T-cell (primary cell): ENCODE measurements at regions not wholly inside any gene's neighbourhood (a gene's known extent, or its start where the extent isn't known, plus 50 kb on each side); places are given as distances from the start of the nearest gene placed in this dataset.

Source experiments
- ATAC-seq, 4 experiments: fragments of 200-7000 bp in 3 of 4; fragments of 150-1000 bp in 1 of 4; cut with Tn5 transposase; replicated peaks in 1 of 4; 1 replicate in 3 of 4; 2 replicates in 1 of 4; pipeline ENCODE4 v1.10.0; 2021; ENCODE audit warnings: moderate library complexity in 3 of 4, mild to moderate bottlenecking in 2 of 4, moderate number of reproducible peaks in 1 of 4
- CTCF ChIA-PET, 2 donors: fragments of 300-600 bp; sonication (Branson Sonifier 250); formaldehyde crosslinking; loops; one replicate each; lab custom pipeline; 2022; ENCODE audit warnings: antibody characterized with exemption in 2 of 2; lab: Charles Lee
- POLR2A ChIA-PET, 2 donors: fragments of 300-600 bp; sonication (Branson Sonifier 250); formaldehyde crosslinking; loops; one replicate each; lab custom pipeline; 2022; ENCODE audit warnings: antibody characterized with exemption in 2 of 2; lab: Charles Lee
- DNase-seq, 35 experiments: peaks; one replicate each; pipeline versions ENCODE4 v3.0.0 to v3.0.0-alpha.2; 2013 to 2023
- H3K27ac ChIP-seq: one replicate; pipeline ENCODE4 v1.5.1; 2013; ENCODE audit warnings: low read length
- H3K27me3 ChIP-seq, 2 experiments: replicated peaks in 1 of 2; 1 replicate in 1 of 2; 2 replicates in 1 of 2; pipeline versions ENCODE4 v1.6.1 to v1.7.0; 2013; ENCODE audit warnings: low read length in 1 of 2, mixed read lengths in 1 of 2; ENCODE audit not compliant: control insufficient read depth in 2 of 2, insufficient read depth in 2 of 2; ENCODE audit errors: extremely low read depth in 1 of 2
- H3K36me3 ChIP-seq, 2 donors: 1 replicate in 1 of 2; 2 replicates in 1 of 2; pipeline versions ENCODE4 v1.6.1 to v1.7.0; 2013; ENCODE audit warnings: low read length in 1 of 2; ENCODE audit not compliant: control insufficient read depth in 2 of 2, insufficient read depth in 1 of 2; ENCODE audit errors: extremely low read depth in 1 of 2
- H3K4me1 ChIP-seq, 2 experiments: 1 replicate in 1 of 2; 2 replicates in 1 of 2; pipeline versions ENCODE4 v1.6.1 to v1.7.0; 2013; ENCODE audit warnings: low read length in 2 of 2, mixed read lengths in 1 of 2; ENCODE audit not compliant: insufficient read depth in 2 of 2, control insufficient read depth in 1 of 2; ENCODE audit errors: extremely low read depth in 1 of 2
- H3K4me3 ChIP-seq, 2 donors: 1 replicate in 1 of 2; 2 replicates in 1 of 2; pipeline versions ENCODE4 v1.5.1 to v1.7.0; 2013; ENCODE audit warnings: mild to moderate bottlenecking in 2 of 2, low read length in 1 of 2, moderate library complexity in 1 of 2; ENCODE audit not compliant: control insufficient read depth in 1 of 2; ENCODE audit errors: extremely low read depth in 1 of 2
- H3K9me3 ChIP-seq: 2 replicates; pipeline ENCODE4 v1.7.0; 2013
- H3K27ac Mint-ChIP-seq, 2 donors: one replicate each; pipeline ENCODE4 v1.8.0; 2020 to 2021; ENCODE audit warnings: mild to moderate bottlenecking in 2 of 2, mixed read lengths in 2 of 2
- H3K27me3 Mint-ChIP-seq, 2 donors: one replicate each; pipeline ENCODE4 v1.8.0; 2021 to 2022; ENCODE audit warnings: mixed read lengths in 2 of 2
- H3K36me3 Mint-ChIP-seq: one replicate; pipeline ENCODE4 v1.8.0; 2021; ENCODE audit warnings: mixed read lengths
- H3K4me1 Mint-ChIP-seq, 3 donors: one replicate each; pipeline ENCODE4 v1.8.0; 2020 to 2022; ENCODE audit warnings: mixed read lengths in 3 of 3, mild to moderate bottlenecking in 1 of 3
- H3K4me3 Mint-ChIP-seq, 3 donors: one replicate each; pipeline ENCODE4 v1.8.0; 2020 to 2022; ENCODE audit warnings: mild to moderate bottlenecking in 3 of 3, mixed read lengths in 3 of 3, moderate library complexity in 3 of 3
- H3K9me3 Mint-ChIP-seq, 3 donors: one replicate each; pipeline ENCODE4 v1.8.0; 2020 to 2022; ENCODE audit warnings: mixed read lengths in 3 of 3
- WGBS: methylation state at CpG from one replicate; pipeline ENCODE4 v1.1.5; 2013; ENCODE audit warnings: missing lambda C conversion rate; ENCODE audit not compliant: insufficient coverage; 5-methylcytosine and 5-hydroxymethylcytosine counted together

DNA sequence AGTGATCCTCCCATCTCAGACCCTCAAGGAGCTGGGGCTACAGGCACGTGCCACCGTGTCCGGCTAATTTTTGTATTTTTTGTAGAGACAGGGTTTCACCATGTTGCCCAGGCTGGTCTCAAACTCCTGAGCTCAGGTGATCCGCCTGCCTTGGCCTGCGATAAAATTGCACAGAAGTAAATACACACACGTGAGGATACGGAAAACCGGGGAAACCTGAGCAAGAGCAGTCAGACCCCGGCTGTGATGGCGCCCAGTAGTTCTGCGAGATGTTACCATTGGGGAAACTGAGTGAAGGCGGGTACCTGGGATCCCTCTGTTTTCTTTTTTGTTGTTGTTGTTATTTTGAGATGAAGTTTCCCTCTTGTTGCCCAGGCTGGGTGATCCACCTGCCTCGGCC lies 114.9 kb downstream of the C9orf50 start:
- H3K27me3 Mint-ChIP-seq = no peaks in the 10 kb centered on the region
- ChIA-PET CTCF (no interaction called here), POLR2A (no interaction called here)
- H3K4me1 ChIP-seq = no peaks in the 10 kb centered on the region
- H3K27me3 ChIP-seq = no peaks in the 10 kb centered on the region
- no peak for DNase-seq
- peaks cover 0 to 6% (median 6%) of the 10 kb centered on the region in 3 donors for H3K4me1 Mint-ChIP-seq
- H3K27ac ChIP-seq = no peak overlapping the region
- no peak overlapping the region for H3K4me3 ChIP-seq
- no peaks in the 10 kb centered on the region for H3K9me3 Mint-ChIP-seq
- 93% methylated on average over 7 of the region's 13 CpGs for WGBS
- no peak for ATAC-seq
- H3K36me3 ChIP-seq = no peaks in the 10 kb centered on the region
- no peak overlapping the region for H3K4me3 Mint-ChIP-seq
- H3K9me3 ChIP-seq = no peaks in the 10 kb centered on the region
- no peak overlapping the region for H3K27ac Mint-ChIP-seq
- H3K36me3 Mint-ChIP-seq = no peaks in the 10 kb centered on the region

GRCh38 chr9:129505270-129505902 lies 115.5 kb downstream of the C9orf50 start:
- Mint-ChIP-seq H3K27me3 (no peaks in the 10 kb centered on the region), H3K4me3 (no peak overlapping the region), H3K4me1 (peaks cover 0 to 6% (median 6%) of the 10 kb centered on the region in 3 donors), H3K27ac (no peak overlapping the region), H3K36me3 (no peaks in the 10 kb centered on the region), H3K9me3 (no peaks in the 10 kb centered on the region)
- ATAC-seq (no peak), DNase-seq (no peak)
- no peaks in the 10 kb centered on the region for H3K27me3 ChIP-seq
- WGBS = 95% methylated on average over 18 of the region's 22 CpGs
- no peaks in the 10 kb centered on the region for H3K4me1 ChIP-seq
- no peaks in the 10 kb centered on the region for H3K36me3 ChIP-seq
- CTCF ChIA-PET = no interaction called here
- H3K9me3 ChIP-seq = no peaks in the 10 kb centered on the region
- no peak overlapping the region for H3K27ac ChIP-seq
- no peak overlapping the region for H3K4me3 ChIP-seq
- POLR2A ChIA-PET = no interaction called here

DNA sequence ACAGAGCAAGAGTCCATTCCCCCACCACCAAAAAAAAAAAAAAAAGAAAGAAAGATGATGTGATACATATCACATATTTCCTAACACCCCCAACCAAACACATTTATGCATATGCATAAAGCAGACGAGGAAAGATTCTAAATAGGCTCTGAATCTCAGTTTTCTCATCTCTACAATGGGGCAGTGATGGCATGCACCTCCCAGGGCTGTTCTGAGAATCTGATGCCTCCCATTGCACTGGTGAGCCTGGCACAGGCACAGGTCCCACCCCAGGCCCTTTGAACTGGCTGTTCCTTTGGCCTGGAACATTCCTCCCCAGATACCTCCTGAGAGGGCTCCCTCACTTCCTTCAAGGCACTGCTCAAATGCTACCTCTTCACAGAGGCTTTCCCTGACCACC lies 116.5 kb downstream of the C9orf50 start:
- WGBS = no CpG with 5 or more reads among the region's 1 CpG
- Histone ChIP-seq H3K9me3 (no peaks in the 10 kb centered on the region), H3K4me3 (no peak overlapping the region), H3K27ac (no peak overlapping the region), H3K27me3 (no peaks in the 10 kb centered on the region), H3K4me1 (no peaks in the 10 kb centered on the region), H3K36me3 (no peaks in the 10 kb centered on the region)
- Mint-ChIP-seq H3K4me3 (no peak overlapping the region), H3K27me3 (no peaks in the 10 kb centered on the region), H3K4me1 (peaks cover 0 to 6% (median 6%) of the 10 kb centered on the region in 3 donors), H3K9me3 (no peaks in the 10 kb centered on the region), H3K27ac (no peak overlapping the region), H3K36me3 (no peaks in the 10 kb centered on the region)
- no peak for ATAC-seq
- ChIA-PET CTCF (no interaction called here), POLR2A (no interaction called here)
- no peak for DNase-seq

DNA sequence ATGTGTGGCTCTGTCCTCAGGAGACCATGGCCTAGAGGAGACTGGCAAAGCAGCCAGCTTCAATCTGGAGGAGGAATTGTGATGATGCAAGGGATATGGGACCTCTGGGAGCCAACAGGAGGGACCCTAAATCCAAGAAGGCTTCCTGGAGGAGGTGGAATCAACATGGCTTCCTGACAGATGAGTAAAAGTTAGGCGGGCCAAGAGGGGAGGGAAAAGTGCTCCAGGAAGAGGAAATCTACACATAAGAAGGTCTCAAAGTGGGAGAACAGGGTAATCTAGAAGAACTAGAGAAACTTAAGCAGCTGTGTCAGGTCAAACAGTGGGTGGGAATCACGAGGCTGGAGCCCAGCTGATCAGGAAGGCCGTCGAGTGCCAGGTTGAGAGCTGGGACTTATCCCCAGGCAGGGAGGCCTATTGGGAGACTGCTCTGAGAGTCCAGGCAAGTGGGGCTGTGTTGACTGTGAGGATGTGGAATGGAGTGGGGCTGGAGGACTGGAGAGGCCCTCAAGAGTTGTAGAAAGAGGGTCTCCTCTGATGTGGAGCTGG lies 119.1 kb downstream of the C9orf50 start:
- H3K36me3 ChIP-seq = no peaks in the 10 kb centered on the region
- DNase-seq = no peak
- peaks cover 8 to 14% (median 11%) of the 10 kb centered on the region in 3 donors for H3K4me1 Mint-ChIP-seq
- H3K4me3 ChIP-seq = no peak overlapping the region
- no peak overlapping the region for H3K4me3 Mint-ChIP-seq
- POLR2A ChIA-PET = no interaction called here
- H3K27me3 ChIP-seq = no peaks in the 10 kb centered on the region
- CTCF ChIA-PET = interaction anchor here in 1 of 2 donors (0.7 kb wide), 1 partner anchor 373 kb away, joined by 3 read pairs; no protein-coding TSS in a partner anchor
- H3K9me3 ChIP-seq = no peaks in the 10 kb centered on the region
- H3K27me3 Mint-ChIP-seq = no peaks in the 10 kb centered on the region
- H3K9me3 Mint-ChIP-seq = no peaks in the 10 kb centered on the region
- no peak overlapping the region for H3K27ac ChIP-seq
- WGBS = 93% methylated on average over 3 of the region's 4 CpGs
- ATAC-seq = no peak
- H3K27ac Mint-ChIP-seq = no peak overlapping the region
- H3K36me3 Mint-ChIP-seq = no peaks in the 10 kb centered on the region
- H3K4me1 ChIP-seq = peaks cover 0 to 5% of the 10 kb centered on the region in 2 experiments

GRCh38 chr9:129500863-129501770 lies 119.8 kb downstream of the C9orf50 start:
- Histone ChIP-seq H3K4me1 (peaks cover 2 to 12% of the 10 kb centered on the region in 2 experiments), H3K27me3 (no peaks in the 10 kb centered on the region), H3K27ac (no peak overlapping the region), H3K4me3 (no peak overlapping the region), H3K36me3 (no peaks in the 10 kb centered on the region), H3K9me3 (no peaks in the 10 kb centered on the region)
- WGBS = 93% methylated on average over 10 of the region's 12 CpGs
- Mint-ChIP-seq H3K9me3 (no peaks in the 10 kb centered on the region), H3K4me3 (no peak overlapping the region), H3K27ac (peak overlapping the region in 1 of 2 donors; percentile 9), H3K27me3 (no peaks in the 10 kb centered on the region), H3K36me3 (no peaks in the 10 kb centered on the region), H3K4me1 (peaks cover 15 to 18% (median 15%) of the 10 kb centered on the region in 3 donors)
- ATAC-seq (no peak), DNase-seq (no peak)
- POLR2A ChIA-PET = no interaction called here
- CTCF ChIA-PET = no interaction called here

DNA sequence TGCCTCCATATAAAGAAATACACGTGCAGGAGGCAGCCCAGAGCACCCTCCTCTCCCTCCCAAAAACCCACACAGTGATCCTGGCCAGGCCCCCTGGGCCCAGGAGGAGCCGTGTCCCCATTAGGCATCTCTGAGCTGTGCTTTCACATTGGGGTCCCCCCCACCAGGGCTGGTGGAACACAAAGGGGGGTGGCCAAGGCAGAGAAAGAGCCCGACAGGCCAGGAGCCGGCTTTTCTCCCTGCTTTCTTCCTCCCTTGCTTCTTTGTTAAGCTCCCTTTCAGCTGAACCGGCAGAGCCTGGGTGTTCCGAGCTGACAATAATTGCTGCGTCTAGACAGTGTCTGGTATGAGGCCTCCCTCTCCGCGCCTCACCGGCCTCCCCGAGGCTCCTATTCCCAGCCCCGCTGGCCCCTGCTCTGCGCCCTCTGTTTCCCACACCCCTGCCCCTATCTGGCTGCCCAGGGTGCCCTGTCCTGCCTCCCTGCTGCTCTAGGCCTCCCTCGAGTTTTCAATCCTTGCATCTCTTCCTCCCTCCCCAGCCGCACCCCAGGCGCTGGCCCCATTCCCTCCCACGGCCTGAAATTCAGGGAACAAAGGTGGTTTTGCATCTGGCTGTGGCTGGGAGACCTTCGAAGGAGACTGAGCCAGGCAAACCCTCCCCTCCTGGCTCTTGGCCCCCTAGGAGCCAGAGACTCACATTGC lies 120.6 kb downstream of the C9orf50 start:
- DNase-seq = no peak
- H3K27ac Mint-ChIP-seq = no peak overlapping the region
- Histone ChIP-seq H3K4me3 (no peak overlapping the region), H3K36me3 (no peaks in the 10 kb centered on the region), H3K9me3 (no peaks in the 10 kb centered on the region), H3K27me3 (peaks cover 0 to 2% of the 10 kb centered on the region in 2 experiments), H3K27ac (no peak overlapping the region), H3K4me1 (peaks cover 6 to 20% of the 10 kb centered on the region in 2 experiments)
- no peak overlapping the region for H3K4me3 Mint-ChIP-seq
- H3K4me1 Mint-ChIP-seq = peaks cover 22 to 26% (median 23%) of the 10 kb centered on the region in 3 donors
- WGBS = 96% methylated on average over 13 of the region's 18 CpGs
- ChIA-PET CTCF (no interaction called here), POLR2A (no interaction called here)
- H3K36me3 Mint-ChIP-seq = no peaks in the 10 kb centered on the region
- H3K9me3 Mint-ChIP-seq = no peaks in the 10 kb centered on the region
- no peak for ATAC-seq
- no peaks in the 10 kb centered on the region for H3K27me3 Mint-ChIP-seq
